GM19351 (cell line): ENCODE measurements at regions not wholly inside any gene's neighbourhood (a gene's known extent, or its start where the extent isn't known, plus 50 kb on each side); places are given as distances from the start of the nearest gene placed in this dataset.

Source experiments
- ATAC-seq: cut with Tn5 transposase; IDR thresholded peaks from one replicate; pipeline ENCODE4 v1.9.1; 2021; ENCODE audit warnings: mild to moderate bottlenecking, moderate library complexity; ENCODE audit not compliant: unreplicated experiment

DNA sequence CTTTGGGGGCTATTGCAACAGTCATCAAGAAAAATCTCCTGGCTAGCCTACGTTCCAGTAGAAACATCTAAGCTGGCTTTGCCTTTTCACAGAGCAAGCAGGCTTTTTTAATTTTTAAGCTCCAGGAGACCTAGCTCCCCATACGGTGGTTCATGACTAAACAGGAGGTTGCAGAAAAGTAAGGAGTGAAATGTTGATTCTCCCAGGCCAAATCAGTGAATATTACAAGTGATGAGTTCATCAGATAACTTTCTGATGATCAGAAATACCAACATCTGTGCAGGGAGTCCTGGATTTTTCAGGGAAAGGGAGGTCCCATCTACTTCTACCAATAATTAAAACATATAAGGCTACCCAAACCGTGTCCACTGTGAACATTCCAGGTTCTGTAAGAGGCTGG is 477.3 kb upstream of the CELF2 start:
- ATAC-seq, result no peak

DNA sequence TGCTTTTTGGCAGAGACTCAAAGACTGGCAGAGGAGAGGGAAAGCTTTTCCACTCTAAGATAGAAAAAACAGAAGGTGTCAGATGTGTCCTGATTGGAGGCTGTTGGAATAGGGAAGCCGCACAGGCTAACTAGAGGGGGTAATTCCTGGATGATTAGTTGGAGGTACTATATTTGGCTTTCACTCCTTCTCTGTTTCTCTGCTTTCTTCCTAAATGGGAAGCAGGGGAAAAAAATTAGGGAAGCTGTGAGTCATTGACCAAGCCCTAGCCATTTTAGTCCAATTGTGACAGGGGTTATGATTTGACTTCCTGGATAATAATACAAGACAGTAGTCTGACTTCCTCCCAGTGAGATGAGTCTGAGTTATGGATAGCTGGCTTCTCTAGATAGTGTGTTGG is 475.2 kb upstream of the CELF2 start:
- ATAC-seq, result no peak

DNA sequence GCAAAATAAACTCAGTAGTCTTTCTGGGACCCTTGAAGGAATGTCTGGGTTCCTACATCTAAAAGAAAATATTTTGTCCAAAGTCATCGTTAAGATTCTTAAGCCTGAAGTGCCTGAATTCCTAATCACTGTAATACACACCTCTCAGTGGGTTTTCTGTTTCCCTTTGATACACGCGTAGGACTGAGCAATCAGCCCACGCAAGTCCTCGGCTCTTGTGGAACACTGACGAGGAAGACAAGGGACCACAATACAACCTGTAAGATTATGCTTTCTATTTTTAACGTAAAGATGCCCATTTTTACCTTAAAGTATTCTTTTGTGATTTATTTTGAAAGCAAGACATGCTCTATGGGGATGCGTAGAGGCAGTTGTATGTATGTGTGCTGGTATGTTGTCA is 472.8 kb upstream of the CELF2 start:
- no peak for ATAC-seq

DNA sequence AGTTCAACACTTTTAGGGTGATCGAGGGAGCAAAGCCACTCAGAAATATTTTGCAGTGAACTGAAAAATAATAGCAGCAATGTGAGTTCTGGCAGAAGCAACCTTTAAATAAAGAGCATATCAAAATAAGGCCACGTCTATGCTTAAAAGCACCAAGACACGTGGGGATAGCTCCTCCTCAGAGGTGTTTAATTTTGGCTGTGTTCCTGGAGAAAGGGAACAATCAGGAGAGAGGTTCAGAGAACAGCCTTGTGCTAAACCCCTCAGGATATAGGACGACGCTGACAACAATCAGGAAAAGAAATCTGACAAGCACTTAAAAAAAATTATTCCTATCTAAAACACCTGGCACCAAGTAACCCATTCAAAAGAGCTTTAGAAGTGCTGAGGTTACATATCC is 471.9 kb upstream of the CELF2 start:
- no peak for ATAC-seq

DNA sequence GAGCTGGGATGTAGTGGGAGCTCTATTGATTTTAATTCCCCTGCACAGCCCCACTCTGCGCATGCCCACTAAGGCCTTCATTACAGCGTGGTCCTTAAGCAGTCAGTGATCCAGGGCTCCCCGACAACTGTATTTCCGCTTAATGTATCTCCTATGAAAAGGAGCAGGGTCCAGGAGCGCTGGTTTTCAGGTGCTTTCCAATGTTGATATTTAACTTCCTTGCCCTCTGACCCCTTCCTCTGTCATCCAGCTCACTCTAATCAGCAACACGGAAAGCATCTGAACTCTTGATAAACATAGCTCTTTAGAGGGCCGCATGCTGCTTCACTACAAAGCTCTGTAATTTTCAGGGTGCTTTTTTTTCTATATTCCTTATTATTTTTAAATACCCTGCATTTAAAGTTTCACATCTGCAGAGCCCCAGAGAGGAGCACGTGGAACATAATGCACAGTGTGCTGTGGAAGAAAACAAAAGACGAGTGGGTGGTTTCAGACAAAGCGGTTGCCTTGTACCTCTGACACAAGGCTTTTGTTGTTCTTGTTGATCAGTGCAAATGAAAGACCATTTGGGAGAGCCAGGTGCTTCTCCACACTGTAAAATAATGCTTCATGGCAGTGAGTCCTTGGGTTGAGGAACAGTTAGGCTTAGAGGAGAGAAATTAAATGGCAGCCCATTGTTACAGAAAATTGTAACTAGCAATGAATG is 465.9 kb upstream of the CELF2 start:
- ATAC-seq, result no peak

DNA sequence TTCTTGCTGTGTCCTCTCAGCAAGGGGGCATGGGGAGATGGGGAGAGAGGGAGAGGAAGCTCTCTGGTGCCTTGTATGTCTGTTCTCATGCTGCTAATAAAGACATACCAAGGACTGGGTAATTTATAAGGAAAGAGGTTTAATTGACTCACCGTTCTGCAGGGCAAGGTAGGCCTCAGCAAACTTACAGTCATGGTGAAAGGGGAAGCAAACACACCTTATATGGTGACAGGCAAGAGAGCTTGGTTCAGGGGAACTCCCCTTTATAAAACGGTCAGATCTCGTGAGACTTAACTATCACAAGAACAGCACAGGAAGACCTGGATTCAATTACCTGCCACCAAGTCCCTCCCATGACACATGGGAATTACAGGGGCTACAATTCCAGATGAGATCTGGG is 464.7 kb upstream of the CELF2 start:
- peak; percentile 66 for ATAC-seq

DNA sequence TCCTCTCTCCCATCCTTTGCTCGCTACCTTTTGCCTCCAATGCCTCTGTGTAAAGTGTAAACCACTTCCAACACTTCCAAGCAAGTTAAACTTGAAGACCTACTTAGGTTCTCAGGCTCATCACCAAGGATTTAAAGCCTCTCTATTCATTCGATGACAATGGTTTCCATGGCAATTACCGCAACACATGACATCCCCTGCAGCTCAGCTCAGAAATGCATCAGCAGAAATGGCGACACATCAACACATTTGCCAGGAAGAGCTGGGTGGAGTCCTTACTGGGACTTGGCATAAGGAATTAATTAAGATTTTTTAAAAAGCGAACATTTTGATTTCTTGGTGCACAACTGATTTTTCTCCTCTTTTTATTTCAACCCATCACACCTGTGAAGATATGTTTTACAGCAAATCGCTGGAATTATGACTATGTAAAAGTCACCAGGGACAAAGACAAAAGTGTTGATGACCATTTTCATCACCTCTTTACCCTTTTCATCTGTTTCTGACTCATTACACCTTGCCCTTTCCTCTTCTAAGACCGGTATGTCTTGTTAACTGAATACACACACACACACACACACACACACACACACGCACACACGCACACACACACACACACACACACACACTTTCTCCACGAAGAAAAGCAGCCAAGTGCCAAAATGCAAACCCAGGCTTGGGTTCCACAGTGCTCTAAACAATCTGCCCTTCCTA is 453.4 kb upstream of the CELF2 start:
- ATAC-seq, result no peak

DNA sequence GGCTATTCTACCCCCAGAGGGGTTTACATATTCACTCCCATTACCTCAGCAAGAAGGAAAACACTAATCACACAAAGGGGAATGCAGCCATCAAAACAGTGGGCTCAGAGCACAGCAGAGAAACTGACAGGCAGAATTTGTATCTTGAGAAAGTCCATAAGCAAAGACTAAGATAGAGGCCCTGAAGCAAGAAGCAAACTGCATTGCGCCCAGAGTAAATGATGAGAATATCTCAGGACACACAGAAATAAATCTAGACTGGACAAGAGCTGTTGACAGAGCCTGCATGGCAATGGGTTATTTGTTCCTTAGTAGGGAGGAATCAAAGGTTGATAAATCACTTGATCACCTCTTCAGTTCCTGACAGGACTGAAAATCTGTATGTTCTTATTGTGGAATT is 440.7 kb upstream of the CELF2 start:
- ATAC-seq, result no peak

DNA sequence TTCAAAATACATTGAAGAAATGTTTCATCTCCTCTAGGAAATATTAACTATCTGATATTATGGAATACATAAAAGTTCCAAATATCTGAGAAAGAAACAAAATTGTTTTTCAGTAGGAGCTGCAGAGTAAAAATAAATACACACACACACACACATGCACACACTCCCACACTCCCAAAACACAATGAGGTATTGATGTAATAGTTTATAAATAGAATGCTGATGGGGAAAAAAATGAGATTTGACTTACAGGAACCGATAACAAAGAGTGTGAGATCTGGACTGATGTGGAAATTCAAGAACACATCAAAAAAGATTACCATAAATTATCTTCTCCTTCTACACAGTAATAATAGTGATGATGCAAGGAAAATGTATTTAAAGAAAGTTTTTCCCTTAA is 438.0 kb upstream of the CELF2 start:
- no peak for ATAC-seq

DNA sequence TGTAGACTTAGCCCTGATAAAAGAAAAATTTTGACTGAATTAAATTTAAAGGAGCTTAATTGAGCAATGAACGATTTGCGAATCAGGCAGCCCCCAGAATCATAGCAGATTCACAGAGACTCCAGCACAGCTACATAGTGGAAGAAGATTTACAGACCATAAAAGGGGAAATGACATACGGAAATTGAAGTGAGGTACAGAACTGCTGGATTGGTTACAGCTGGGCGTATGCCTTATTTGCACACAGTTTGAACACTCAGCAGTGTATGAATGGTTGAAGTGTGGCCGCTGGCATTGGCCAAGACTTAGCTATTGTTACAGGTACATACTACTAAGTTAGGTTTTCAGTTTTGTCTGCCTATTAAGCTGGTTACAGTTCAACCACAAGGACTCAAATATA is 433.5 kb upstream of the CELF2 start:
- ATAC-seq, result no peak

DNA sequence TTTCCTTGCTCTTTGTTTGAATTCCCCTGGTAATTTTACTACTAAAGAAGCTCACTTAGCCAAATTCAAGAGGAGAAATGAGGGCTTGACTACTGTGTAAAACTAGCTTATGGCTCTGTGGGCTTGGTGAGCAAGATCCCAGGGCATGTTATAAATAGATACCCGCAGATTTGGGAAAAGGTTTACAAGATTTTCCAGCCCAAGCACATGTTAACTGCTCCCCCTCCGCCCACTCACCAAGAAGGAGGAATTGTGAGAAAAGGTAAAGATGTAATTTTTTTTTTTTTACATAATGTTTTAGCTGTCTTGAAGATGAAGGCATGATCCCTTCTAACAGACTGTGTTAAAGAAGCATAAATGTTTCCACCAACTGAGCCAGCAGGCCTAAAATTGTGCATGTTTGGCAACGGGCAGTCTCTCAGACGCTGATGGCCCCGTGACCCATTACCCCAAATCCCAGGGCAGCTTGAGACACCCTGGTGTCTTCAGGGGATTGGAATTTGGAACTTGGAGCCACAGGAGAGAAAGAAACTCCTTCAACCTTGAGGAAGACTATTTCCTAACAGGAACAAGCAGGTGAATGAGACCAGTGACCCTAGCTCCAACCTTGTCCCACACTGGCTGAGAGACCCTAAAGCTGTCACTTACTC is 429.8 kb upstream of the CELF2 start:
- ATAC-seq, result no peak

DNA sequence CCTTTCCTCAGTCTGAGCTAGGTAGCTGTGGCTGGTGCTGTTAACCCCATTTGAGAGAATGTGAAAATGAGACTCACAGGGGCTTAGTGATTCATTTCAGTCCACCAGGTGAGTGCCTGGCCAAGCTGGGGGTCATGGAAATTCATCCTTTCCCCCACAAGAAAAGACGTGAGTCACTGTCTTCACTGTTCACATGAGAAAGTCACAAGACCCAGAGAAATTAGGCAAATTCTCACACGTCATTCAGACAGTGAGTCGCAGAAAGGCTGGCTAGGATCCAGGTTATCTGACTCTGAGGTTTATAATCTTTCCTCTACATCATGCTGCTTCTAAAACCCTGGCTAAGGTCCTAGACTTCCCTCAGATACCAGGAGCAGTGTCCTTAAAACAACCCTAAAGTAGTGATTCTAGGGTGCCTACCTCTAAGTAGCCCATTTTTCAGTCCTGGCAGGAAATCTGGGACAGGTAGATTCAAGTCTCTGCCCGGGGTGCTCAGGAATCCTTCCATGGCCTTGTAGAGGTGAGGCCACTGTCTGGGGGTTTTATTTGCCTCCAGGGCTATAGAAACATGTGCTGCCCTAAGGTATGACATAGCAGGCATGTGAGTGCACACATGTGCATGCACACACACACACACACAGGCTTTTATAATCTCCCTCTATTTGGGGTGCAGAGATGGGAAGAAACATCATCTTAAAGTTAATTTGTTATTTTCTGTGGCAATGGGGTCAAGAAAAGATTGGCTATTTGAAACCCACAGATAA is 427.9 kb upstream of the CELF2 start:
- ATAC-seq, result peak; percentile 92

DNA sequence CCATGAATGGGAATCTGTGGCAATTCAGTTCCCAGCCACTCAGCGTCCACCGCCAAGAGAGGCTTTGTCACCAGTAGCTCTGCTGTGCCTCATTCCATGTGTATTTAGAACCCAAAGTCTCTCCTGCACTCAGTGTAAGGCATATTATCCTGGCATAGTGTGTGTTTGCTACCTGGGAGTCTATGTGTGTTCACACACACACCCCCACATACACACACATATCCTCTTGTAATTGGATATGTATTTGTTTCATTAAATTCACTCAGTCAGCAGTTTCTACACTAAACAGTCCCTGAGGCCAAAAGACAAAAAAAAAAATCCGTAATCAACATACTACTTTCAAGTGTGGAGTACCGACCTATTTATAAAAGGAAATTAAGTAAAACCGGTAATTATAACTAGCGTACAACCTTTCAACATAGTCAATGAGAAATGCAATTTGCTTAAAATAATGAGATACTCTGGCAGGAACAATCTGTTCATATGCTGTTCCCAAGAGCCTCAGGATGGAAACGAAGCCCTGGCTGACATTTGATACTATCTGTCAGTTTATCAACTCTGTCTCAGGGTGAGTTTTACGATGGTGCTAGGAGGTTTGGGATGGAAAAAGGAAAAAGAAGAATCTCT is 425.8 kb upstream of the CELF2 start:
- ATAC-seq, result no peak

DNA sequence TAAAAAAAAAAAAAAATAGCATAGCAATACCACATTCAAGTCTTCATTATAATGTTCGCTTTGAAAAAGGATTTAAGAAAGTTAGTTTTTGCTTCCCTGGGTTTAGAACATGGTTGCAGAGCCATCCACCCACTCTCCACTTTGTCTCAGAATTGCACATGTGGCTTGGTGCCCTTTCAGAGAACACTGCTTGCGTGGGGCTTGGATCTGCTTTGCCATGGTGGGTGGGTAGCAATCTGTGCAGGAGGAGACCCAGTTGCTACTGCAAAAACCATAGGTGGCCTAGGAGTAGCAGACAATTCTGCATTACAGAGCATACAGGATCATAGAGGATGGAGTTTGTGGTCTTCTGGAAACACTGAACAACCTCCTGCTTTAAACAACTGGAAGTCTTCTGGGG is 421.4 kb upstream of the CELF2 start:
- no peak for ATAC-seq

DNA sequence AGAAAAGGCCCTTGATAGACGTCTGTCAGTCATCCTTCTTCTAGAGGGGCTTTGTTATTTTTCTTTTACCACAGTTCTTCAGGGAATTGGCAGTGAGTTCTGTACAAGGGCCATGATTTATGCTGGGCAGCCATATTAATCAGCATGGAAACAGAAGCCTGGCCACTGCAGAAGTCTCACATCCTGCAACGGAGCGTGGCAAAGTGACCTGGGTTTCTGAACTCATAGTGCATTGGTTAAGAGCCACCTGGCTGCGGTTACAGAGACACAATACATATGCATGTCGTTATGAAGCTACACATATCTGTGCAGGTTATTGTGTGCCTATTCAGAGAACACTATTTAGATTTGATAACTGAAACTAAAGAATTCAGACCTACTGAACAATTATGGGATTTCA is 419.4 kb upstream of the CELF2 start:
- ATAC-seq, result no peak

DNA sequence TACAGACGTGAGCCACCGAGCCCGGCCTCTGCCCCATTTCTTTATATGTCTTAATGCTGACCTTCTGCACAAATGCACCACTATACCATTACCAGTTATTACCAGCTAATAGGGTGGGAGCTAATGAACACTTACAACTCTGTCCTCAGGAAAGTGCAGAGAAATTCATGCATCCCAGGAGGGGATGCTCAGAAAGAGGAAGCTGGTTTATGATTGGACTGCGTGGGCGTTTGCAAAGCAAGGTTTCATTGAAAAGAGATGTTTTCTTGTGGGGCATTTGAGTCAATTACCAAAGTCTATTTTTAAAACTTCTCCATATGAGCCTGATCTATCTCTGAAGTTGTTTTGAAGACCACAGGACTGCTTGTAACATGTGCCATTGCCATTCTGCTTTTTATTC is 417.7 kb upstream of the CELF2 start:
- ATAC-seq, result peak; percentile 38

DNA sequence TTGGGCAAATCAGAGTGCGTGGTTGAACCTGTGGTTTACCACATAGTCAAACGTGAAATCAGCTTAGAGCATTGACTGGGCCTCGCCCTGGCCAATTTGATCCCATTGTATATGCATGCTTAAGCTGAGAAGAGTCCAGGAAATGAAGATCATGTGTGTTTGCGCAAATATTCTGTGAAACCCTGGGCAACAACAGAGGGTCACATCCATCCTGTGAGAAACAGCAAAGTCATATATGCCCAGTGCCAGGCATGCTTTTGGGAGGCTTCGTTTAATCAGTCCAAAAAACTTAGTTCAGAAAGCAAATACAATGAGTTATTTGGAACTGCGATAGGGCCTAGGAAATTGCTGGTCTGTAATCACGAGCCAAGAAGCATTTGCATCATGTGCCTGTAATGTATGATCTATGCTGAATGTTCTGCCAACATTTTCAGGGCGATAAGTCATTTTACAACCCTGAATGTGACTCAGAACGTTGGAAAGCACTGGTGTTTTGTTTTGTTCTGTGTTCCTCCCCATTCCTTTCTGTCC is 412.1 kb upstream of the CELF2 start:
- no peak for ATAC-seq

DNA sequence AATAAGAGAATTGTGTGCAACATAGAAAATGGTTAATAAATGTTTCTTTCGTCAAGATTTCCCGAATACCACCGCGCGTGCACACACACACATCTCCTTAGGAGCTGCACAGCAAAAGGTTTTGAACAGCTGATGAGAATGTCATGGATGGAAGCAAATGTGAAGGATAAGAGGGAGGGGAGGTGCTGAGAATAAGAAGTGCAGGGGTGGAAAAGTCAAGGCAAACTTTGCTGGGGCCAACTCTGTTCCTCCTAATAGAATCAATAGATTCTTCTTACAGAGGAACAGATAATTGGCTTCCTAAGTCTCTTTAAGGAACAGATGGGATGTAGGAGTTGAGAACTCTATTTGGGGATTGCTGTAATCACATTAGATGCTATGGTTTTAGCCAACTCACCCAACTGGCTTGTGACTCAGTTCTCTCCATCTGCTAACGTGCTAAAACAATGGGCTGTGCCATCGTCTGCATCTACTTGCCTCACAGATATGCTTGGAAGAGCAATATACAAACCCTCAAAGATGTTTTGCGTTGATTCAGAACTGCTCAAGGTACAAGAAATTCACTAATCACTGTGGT is 408.2 kb upstream of the CELF2 start:
- no peak for ATAC-seq

DNA sequence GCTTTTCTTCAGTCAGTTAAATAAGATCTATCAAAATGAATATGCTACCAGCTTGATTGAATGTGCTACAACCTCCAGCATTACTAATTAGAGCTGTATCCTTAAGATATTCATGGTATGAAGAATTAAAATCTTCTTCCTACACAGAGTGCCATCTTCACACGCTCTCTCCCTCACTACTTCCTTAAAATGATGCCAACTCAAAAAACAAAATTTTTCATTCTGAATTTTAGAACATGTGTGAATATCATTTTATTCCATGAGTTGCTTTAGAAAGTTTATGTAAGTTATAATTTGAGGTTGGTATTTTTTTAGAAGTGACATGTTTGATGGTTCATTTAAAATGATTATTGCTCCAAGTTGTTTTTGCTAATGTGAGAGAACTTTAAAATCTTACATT is 407.5 kb upstream of the CELF2 start:
- no peak for ATAC-seq

DNA sequence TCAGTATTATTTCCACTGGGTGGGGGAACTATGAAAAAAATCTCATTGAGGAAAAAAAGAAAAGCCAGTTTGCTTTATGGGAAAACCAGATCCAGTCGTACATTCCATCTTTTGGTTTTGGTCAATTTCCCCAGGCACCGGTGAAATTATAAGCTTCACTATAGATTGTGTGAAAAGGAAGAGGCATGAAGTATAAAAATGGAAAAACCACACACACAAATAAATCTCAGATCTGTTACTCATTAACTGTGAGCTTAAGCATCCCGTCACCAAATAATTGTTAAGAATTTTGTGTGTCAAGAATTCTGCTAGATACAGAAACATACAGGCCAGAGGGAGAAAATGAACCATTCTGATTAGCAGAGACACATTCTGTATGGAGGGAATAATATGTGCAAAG is 405.5 kb upstream of the CELF2 start:
- no peak for ATAC-seq
